T47D (cell line): ENCODE measurements at regions not wholly inside any gene's neighbourhood (a gene's known extent, or its start where the extent isn't known, plus 50 kb on each side); places are given as distances from the start of the nearest gene placed in this dataset.
A peak's percentile ranks its signal among the peaks of the same experiment; 100 is the strongest.
"Not testable (repeated sequence)": the region's sequence is repeated elsewhere in the genome, so short reads cannot be mapped to it uniquely, and the experiment has no call there.

Source experiments
- DNase-seq, 2 experiments: peaks; one replicate each; pipeline versions ENCODE4 v3.0.0 to v3.0.0-alpha.2; 2011 to 2012; ENCODE audit warnings: low read depth in 1 of 2, low spot score in 1 of 2
- JUND ChIP-seq: IDR thresholded peaks from 2 replicates; pipeline ENCODE4 v1.6.1; 2012; ENCODE audit warnings: low read depth
- in situ Hi-C: cut with HindIII; loops from 2 replicates; pipeline ENCODE4 v1.10.0; 2016; ENCODE audit warnings: low sequenced_read_pairs, low pct_unique_long_range_greater_than_20kb

DNA sequence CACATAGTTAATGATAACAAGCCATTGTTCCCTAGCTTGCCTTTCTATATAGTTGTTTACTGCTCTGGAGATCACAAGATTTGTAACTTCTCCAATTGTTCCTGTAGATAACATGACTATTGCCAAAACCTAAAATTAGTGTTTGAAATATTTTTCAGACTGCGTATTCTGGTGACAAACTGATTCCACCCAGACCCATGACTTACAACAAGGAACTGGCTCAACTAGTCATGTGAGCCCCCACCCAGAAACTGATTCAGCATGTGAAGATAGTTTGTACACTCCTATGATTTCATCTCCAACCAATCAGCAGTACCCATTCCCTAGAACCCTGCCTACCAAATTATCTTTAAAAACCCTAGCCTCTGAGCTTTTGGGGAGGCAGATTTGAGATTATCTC lies 131.4 kb upstream of the BCL9 start:
- DNase-seq: no peak
- TF ChIP-seq JUND: no peak
- in situ Hi-C loops: no loop called here

DNA sequence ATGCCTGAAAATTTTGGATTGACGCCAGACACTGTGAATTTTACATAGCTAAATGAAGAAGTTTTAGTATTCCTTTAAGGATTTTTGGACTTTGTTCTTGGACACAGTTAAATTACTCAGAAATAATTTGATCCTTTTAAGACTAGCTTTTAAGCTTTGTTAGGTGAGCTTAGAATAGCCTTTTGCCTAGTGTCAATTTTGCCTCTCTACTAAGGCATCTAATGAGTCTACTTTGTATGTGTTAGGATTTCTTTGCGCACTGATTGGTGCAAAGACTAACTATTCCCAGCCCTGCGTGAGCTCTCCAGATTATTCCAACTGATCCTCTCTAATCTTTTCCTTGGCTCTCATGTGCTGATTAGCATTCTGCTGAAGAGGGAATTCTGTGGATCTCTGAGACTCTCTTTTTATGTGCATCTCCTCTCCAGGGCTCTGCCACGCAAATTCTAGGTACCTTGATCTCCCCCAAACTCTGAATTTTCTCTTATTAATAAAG lies 128.1 kb upstream of the BCL9 start:
- in situ Hi-C loops: no loop called here
- TF ChIP-seq JUND: no peak
- DNase-seq: no peak

DNA sequence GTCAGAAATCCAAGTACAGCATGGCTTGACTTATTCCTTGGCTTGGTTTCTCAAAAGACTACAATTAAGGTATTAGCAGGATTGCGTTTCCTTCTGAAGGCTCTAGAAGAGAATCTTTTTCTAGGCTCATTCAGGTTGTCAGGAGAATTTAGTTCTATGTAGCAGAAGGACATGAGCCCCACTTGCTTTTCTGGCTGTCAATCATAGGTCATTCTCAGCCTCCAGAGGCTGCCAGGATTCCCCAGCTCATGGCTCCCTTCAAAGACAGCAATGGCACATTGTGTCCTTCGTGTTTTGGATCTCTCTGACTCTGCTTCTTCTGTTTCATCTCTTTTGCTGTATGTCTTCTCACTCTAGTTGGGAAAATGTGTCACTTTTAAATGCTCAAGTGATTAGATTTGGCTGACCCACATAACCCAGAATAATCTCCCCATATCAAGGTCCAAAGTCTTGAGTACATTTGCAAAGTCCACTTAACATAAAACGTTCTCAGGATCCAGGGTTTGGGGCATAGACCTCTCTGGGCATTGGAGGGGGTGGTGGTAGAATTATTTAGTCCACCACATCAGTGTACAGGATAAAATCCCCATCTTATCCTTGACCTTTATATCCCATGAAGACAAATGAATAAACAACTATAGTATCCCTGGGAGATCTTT lies 126.7 kb upstream of the BCL9 start:
- in situ Hi-C loops: no loop called here
- TF ChIP-seq JUND: no peak
- DNase-seq: no peak

DNA sequence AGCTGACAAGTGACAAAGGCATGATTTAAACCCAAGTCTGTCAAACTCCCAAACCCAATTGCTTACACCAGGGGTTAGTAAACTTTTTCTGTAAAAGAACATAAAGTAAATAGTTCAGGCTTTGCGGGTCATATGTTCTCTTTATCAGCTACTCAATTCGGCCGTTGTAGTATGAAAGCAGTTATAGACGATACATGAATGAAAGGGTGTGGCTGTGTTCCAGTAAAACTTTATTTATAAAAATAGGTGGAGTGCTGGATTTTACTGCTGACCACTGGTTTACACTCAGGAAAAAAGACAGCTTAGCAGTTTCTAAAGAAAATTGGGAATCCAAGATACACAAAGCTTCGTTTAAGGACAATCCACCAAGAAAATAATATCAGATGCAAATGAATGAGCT lies 124.3 kb upstream of the BCL9 start:
- in situ Hi-C loops: no loop called here
- DNase-seq: no peak
- TF ChIP-seq JUND: no peak

DNA sequence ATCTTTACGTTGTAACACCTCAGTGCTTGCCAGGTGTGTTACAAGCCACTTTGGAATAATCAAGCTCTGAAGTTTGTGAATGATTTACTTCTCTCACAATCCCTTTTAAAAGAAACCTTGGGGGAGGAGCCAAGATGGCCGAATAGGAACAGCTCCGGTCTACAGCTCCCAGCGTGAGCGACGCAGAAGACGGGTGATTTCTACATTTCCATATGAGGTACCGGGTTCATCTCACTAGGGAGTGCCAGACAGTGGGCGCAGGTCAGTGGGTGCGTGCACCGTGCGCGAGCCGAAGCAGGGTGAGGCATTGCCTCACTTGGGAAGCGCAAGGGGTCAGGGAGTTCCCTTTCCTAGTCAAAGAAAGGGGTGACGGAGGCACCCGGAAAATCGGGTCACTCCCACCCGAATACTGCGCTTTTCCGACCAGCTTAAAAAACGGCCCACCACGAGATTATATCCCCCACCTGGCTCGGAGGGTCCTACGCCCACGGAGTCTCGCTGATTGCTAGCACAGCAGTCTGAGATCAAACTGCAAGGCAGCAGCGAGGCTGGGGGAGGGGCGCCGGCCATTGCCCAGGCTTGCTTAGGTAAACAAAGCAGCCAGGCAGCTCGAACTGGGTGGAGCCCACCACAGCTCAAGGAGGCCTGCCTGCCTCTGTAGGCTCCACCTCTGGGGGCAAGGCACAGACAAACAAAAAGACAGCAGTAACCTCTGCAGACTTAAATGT lies 118.0 kb upstream of the BCL9 start:
- DNase-seq: peak in 1 of 2 experiments; percentile 38

DNA sequence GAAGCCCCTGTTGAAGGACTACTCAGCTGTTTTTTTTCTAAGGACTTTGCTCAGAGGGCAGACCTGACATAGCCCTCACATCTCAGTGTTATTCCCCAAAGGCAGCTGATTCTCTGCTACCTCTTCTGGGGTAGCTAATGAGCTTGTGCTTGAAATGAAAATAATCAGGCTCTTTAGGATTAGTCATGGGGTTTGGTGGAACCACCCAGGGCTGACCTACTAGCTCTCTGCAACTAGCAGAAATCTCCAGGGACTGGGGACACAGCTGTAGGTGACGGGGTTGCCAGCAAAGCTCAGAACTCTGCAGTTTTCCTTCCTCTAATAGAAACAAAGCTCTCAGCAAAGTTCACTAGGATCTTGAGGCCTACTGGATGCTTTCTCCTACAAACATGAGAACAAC lies 106.4 kb upstream of the BCL9 start:
- TF ChIP-seq JUND: no peak
- in situ Hi-C loops: no loop called here
- no peak for DNase-seq

More for the DNA sequence above, 118.0 kb upstream of the BCL9 start:
- in situ Hi-C loops: not testable (repeated sequence)

DNA sequence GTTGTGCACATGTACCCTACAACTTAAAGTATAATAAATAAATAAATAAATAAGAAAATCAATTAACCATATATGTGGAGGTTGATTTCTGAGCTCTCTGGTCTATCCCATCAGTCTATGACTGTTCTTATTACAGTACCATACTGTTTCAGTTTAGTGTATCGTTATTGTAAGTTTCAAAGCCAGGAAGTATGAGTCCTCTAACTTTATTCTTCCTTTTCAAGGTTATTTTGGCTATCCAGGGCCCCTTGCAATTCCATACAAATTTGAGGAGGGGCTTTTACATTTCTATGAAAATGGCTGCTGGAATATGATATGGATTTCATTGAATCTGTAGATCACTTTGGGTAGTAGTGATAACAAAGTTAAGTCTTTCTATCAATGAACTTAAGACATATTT lies 96.9 kb upstream of the BCL9 start:
- TF ChIP-seq JUND: no peak
- in situ Hi-C loops: no loop called here
- no peak for DNase-seq

- in situ Hi-C loops: no loop called here
- no peak for TF ChIP-seq JUND
- DNase-seq: no peak
These were observed 89.7 kb upstream of the BCL9 start for GRCh38 chr1:147451628-147452027.

DNA sequence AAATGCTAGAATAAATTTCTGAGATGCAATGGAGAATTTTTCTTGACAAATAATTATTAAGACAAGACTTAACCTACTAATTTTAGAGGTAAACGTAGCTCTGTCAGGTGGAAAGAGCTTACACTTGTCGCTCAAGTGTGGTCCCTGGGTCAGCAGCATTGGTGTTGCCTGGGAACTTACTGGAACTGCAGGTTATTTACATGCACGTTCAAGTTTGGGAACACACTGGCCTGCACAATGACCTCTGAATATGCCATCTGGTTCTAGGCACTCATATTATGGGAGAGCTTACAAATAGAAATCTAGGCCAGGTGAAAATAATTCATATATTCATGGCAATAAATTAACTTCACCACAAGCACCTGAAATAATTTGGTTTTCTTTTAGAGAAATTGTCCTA lies 88.5 kb upstream of the BCL9 start:
- no peak for TF ChIP-seq JUND
- no peak for DNase-seq
- in situ Hi-C loops: no loop called here

- TF ChIP-seq JUND: no peak
- in situ Hi-C loops: no loop called here
- no peak for DNase-seq
These were observed 78.3 kb upstream of the BCL9 start for GRCh38 chr1:147463022-147463421.

- no peak for TF ChIP-seq JUND
- DNase-seq: no peak
- in situ Hi-C loops: no loop called here
These were observed 74.8 kb upstream of the BCL9 start for GRCh38 chr1:147466543-147466942.

DNA sequence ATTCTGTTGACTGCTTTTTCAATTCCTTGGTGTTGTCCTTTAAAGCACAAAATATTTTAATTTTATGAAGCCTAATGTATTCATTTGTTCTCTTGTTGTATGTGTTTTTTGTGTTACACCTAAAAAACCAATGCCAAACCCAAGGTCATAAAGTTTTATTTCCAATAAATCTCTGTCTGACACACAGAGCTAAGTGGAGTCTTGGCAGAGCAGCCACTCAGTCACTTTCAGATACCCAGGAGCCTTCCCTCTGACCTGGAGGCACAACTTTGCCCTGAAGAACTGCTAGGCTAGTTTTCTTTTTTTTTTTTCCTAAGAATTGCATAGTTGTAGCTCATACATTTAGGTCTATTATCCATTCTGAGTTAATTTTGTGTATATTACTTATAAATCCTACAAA lies 71.2 kb upstream of the BCL9 start:
- DNase-seq: no peak
- no peak for TF ChIP-seq JUND
- in situ Hi-C loops: no loop called here

- no peak for TF ChIP-seq JUND
- DNase-seq: no peak
- in situ Hi-C loops: no loop called here
These were observed 68.8 kb upstream of the BCL9 start for GRCh38 chr1:147472489-147472888.
